ENCODE measurements at regions not wholly inside any gene's neighbourhood (a gene's known extent, or its start where the extent isn't known, plus 50 kb on each side); places are given as distances from the start of the nearest gene placed in this dataset.

DNA sequence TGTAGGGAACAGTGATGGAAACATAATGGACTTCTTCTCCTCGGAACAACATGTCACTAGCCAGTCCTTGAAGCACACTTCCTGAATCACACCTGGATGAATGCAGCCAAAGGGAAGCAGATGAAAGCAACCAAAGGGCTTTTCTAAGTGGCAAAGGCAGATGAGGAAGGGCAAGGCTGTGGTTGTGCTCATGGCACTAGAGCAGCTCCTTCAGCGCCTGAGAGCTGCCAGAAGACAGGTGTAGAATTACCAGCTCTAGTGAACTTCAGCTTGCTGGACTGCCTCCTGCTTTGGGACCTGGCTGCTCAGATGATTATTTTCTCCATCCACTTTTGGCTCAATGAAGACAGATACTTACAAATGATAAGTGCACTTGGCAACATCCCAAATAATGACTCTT, 1372.1 kb upstream of the SEL1L start:
- no peak for TF ChIP-seq POLR2A (IDR thresholded peaks at IDR 0.05)
- TF ChIP-seq, protein P1, sequence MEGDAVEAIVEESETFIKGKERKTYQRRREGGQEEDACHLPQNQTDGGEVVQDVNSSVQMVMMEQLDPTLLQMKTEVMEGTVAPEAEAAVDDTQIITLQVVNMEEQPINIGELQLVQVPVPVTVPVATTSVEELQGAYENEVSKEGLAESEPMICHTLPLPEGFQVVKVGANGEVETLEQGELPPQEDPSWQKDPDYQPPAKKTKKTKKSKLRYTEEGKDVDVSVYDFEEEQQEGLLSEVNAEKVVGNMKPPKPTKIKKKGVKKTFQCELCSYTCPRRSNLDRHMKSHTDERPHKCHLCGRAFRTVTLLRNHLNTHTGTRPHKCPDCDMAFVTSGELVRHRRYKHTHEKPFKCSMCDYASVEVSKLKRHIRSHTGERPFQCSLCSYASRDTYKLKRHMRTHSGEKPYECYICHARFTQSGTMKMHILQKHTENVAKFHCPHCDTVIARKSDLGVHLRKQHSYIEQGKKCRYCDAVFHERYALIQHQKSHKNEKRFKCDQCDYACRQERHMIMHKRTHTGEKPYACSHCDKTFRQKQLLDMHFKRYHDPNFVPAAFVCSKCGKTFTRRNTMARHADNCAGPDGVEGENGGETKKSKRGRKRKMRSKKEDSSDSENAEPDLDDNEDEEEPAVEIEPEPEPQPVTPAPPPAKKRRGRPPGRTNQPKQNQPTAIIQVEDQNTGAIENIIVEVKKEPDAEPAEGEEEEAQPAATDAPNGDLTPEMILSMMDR (IDR thresholded peaks at IDR 0.05) = no peak
